ENCODE measurements at regions not wholly inside any gene's neighbourhood (a gene's known extent, or its start where the extent isn't known, plus 50 kb on each side); places are given as distances from the start of the nearest gene placed in this dataset.
A peak's percentile ranks its signal among the peaks of the same experiment; 100 is the strongest.
"Not testable (repeated sequence)": the region's sequence is repeated elsewhere in the genome, so short reads cannot be mapped to it uniquely, and the experiment has no call there.

DNA sequence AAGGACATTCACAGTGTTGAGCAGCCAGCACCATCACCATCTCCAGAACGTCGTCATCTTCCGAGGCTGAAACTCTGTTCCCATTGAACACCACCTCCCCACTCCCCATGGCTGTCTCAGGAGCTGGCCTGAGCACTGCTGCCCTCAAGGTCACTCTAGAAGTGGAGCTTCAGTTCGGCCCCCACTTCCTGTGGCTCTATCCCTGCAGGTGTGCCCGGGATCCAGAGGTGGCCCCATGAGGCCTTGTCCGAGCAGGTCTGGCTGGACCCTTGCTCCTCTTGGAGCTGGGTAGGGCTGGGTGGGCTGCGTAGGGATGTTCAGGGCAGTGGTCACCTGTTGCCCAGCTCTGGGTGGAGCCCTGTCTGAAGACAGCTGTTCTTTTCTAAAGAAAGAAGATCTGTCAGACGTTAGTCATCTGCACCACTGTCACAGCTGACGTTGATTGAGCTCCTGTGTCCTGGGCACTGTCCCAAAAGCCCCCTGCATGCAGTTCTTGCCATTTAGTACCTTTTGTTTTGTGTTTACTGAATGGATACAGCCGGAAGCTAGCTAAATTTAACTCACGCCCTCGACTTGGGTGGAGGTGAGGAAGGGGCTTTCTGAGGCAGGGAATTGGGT is 75.5 kb upstream of the CLDN5 start:
- DNase-seq (ENCODE audit: low spot score), result no peak

DNA sequence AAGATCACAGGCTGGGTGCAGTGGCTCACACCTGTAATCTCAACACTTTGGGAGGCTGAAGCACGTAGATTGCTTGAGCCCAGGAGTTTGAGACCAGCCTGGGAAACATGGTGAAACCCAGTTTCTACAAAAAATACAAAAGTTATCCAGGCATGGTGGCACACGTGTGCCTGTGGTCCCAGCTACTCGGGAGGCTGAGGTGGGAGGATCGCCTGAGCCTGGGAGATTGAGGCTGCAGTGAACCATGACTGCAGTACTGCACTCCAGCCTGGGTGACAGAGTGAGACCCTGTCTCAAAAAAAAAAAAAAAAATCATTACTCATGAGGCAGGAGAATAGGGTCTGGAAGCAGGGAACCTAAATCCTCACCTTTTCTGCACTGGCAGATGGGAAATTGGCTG is 79.1 kb upstream of the CLDN5 start:
- not testable (repeated sequence) for DNase-seq (ENCODE audit: low spot score)

- DNase-seq (ENCODE audit: low spot score), result no peak
Measured at GRCh38 chr22:19603767-19604166, 79.6 kb upstream of the CLDN5 start.

DNA sequence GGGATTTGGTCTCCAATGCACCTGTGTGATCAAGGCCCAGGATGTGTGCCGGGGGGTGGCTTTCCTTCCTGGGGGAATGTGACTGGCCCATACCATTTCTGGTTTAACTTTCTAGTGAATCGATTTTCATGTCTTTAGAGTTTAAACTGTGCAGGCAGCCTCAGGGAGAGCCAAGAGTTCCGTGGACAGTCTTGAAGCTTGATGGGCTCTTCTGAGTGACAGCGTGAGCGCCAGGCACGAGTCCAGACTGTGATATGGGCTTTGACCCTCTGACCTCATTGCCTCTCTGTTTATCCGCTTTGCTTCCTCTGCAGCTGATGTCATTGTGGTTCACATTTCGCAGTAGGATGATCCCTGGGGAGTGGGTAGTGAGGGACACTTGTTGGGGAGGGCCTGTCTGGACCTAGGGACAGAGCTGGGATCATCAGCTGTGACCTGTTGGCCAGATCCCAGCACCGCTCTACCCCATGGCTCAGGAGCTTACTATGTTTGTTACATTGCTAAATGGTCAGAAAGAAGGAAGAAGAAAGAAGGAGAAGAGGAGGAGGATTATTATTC is 80.6 kb upstream of the CLDN5 start:
- no peak for DNase-seq (ENCODE audit: low spot score)

DNA sequence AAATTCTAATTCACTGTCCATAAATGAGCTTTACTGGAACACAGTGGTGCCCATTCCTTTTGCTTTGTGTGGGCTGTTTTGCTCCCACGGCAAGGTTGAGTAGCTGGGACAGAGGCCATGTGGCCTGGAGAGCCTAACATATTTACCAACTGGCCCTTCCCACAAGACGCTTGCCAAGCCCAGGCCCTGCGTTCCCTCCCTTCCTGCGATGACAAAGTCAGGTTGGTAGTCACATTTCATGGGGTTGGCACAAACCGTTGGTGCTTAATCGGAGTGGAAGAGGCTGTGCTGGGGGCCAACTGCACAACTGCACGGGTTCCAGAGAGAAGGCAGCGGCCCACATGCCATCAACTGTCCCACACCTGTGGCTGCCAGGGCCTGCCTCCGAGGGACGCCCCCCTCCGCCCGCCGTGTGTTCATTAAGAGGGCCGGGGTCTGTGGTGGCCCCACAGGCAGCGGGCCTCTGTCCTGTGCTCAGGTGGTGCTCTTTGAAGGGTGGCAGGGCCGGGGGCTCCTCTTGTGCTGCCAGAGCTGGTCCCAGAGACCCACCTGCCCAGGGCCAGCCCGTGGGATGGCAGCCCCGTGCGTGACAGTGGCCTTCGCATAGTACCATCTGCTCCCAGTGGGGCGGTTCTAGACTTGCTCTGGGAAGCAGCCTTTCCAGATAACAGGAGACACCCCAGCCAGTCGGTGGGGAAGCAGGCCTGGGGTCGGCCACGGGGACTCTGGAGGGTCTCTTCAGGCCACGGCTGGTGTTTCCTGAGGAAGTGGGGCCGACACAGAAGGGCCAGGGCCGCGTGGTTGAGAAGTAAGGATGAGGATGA is 81.5 kb upstream of the CLDN5 start:
- DNase-seq (ENCODE audit: low spot score), result no peak

- no peak for DNase-seq (ENCODE audit: low spot score)
Measured at GRCh38 chr22:19606332-19607191, 82.4 kb upstream of the CLDN5 start.

GRCh38 chr22:19607192-19608002 is 83.2 kb upstream of the CLDN5 start:
- no peak for DNase-seq (ENCODE audit: low spot score)

GRCh38 chr22:19608003-19608690 is 83.9 kb upstream of the CLDN5 start:
- no peak for DNase-seq (ENCODE audit: low spot score)

- DNase-seq (ENCODE audit: low spot score), result not testable (repeated sequence)
Measured at GRCh38 chr22:19609753-19610152, 85.5 kb upstream of the CLDN5 start.

- DNase-seq (ENCODE audit: low spot score), result no peak
Measured at GRCh38 chr22:19610518-19611253, 86.5 kb upstream of the CLDN5 start.

GRCh38 chr22:19611590-19611989 is 87.4 kb upstream of the CLDN5 start:
- no peak for DNase-seq (ENCODE audit: low spot score)

DNA sequence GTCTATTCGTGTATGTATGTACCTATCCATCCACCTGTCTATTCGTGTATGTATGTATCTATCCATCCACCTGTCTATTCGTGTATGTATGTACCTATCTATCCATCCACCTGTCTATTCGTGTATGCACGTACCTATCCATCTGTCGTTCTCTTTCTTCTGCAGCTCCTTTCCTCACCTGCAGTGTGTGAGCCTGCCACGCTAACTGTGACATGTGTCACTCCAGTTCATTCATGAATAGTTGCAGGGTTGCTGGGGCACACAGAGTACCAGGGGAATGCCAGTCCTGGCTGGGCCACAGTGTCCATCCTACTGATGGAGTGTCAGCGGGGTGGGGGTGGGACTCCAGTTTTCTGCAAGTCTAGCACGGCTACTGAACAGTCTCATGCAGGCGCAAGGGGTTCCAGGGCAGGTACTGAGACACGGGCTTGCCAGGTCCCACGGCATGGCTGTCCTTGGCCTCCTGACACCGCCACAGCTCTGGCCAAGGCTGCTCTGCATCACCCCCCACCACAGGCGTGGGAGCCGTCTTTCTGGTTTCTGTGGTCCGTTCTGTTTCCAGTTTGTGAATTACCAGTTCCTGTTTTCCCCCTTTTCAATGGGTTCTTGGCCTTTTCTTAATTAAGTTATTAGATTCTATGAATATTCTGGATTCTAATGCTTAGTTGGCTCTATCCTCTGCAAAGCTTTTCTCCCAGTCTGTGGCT is 88.8 kb upstream of the CLDN5 start:
- DNase-seq (ENCODE audit: low spot score), result no peak

DNA sequence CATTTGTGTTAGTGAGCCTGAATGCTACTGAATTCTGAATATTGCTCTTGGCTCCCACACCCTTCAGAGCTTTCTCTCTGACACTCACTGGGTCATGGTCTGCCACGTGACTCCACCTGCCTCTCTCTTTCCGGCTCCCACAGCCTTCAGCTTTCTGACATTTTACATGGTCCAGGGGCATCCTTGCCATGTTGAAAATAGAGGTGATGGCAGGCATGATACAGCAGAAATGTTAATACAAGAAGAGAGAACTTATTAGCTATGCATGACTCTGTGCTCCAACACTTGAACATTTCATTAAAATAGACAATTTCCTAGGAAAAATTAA is 90.3 kb upstream of the CLDN5 start:
- no peak for DNase-seq (ENCODE audit: low spot score)

GRCh38 chr22:19615001-19615461 is 90.8 kb upstream of the CLDN5 start:
- DNase-seq (ENCODE audit: low spot score), result no peak

DNA sequence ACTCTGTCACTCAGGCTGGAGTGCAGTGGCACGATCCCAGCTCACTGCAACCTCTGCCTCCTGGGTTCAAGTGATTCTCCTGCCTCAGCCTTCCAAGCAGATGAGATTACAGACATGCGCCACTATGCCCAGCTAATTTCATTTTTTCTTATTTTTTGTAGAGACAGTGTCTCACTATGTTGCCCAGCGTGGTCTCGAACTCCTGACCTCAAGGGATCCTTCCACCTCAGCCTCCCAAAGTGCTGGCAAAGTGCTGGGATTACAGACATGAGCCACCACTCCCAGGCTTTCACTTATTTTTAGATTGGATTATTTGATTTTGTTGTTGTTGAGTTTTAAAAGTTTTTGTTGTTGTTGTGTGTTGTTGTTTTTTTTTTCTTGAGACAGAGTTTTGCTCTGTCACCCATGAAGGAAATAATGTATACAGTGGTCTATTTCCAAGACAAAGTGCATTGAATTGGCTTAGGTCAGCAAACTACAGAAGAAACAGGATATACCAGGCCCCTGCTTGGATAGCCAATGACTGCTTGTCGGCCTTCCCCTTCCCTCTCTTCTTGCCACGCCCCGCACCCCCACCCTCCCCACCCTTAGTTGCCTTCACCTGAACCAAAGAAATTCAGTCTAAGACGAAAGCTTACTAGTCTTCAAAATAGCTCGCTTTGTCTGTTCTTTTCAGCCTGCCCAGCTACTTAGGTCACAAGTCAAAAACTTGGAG is 91.8 kb upstream of the CLDN5 start:
- no peak for DNase-seq (ENCODE audit: low spot score)

DNA sequence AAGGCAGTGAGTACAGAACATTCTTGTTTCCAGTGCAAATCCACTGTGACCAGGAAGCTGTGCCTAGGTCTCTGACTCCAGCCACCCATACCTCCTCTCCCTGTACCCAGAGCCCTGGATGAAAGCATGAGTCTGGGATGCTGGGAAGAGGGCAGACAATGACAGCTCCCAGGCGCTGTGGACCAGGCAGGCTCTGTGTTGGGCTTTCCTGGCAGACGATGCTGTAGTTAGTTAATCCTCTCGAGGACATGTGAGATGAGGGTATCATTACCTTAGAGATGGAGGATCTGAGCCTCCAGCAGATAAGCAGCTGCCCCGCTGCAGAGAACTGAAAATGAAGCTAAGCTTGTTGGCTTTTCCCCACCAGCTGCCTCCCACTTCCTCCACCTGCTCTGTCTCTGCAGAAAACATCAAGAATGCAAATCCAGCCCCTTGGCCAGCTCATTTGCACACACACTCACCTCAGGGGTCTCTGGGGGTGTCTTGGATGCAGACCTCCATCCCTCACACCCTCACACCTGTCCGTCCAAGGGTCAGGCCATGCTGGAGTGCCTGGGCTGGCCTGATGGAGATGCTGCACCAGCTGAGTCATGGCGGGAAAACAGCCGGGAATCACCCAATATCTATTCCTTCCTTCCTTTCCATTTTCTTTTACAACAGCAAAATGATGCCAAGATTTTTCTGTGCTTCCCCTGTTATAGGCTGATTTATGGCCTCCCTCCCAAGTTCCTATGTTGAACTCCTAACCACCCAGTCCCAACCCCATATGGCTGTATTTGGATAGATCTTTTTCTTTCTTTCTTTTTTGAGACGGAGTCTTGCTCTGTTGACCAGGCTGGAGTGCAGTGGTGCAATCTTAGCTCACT is 94.9 kb upstream of the SEPTIN5 start:
- no peak for DNase-seq (ENCODE audit: low spot score)

GRCh38 chr22:19620742-19621371 is 93.4 kb upstream of the SEPTIN5 start:
- peak; percentile 22 for DNase-seq (ENCODE audit: low spot score)
